ENCODE measurements at regions not wholly inside any gene's neighbourhood (a gene's known extent, or its start where the extent isn't known, plus 50 kb on each side); places are given as distances from the start of the nearest gene placed in this dataset.

DNA sequence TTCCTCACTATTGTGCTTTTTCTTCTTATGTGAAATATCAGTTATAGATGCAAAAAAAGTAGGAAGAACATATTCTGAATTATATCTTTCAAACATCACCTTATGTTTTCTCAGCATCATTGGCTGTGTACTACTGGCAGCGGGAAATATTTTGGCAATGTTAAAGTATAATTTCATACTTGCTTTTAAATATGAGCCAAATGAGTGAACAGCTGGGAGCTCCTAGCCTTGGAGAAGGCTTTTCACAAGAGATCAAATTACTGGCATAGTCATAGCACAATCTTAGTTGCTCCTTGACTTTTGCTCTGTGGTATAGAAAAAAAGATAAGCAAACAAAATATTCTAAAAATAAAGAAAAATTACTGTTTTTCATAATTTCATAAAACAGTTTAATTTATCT is 1575.8 kb upstream of the PABPC4L start:
- no peak overlapping the region for H3K4me3 ChIP-seq (ENCODE audit: low read depth, low read length)
- no peak for DNase-seq (ENCODE audit: low read depth)
- TF ChIP-seq, protein P1, sequence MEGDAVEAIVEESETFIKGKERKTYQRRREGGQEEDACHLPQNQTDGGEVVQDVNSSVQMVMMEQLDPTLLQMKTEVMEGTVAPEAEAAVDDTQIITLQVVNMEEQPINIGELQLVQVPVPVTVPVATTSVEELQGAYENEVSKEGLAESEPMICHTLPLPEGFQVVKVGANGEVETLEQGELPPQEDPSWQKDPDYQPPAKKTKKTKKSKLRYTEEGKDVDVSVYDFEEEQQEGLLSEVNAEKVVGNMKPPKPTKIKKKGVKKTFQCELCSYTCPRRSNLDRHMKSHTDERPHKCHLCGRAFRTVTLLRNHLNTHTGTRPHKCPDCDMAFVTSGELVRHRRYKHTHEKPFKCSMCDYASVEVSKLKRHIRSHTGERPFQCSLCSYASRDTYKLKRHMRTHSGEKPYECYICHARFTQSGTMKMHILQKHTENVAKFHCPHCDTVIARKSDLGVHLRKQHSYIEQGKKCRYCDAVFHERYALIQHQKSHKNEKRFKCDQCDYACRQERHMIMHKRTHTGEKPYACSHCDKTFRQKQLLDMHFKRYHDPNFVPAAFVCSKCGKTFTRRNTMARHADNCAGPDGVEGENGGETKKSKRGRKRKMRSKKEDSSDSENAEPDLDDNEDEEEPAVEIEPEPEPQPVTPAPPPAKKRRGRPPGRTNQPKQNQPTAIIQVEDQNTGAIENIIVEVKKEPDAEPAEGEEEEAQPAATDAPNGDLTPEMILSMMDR (IDR thresholded peaks at IDR 0.05; ENCODE audit: insufficient read depth, low read length) = no peak

DNA sequence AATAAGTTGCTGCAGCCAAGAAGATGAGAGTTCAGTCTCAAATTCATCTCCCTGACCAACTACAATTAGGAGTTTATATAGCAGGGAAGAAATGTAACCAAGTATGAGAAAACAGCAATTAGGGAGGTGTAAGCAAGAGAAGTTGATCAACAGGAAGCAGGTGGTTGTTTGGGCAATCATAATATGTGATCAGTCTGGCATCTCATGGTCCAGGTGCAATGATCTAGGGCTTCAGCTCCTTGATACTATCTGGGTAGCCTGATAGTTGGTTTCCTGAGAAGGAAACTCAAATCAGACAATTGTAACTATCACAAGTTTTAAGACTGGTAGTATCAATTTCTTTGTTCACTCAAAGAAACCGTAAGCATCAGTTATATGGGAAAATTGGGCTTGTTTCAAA is 1574.3 kb upstream of the PABPC4L start:
- DNase-seq (ENCODE audit: low read depth) = no peak
- TF ChIP-seq, protein P1 (IDR thresholded peaks at IDR 0.05; ENCODE audit: insufficient read depth, low read length) = no peak
- H3K4me3 ChIP-seq (ENCODE audit: low read depth, low read length) = no peak overlapping the region

DNA sequence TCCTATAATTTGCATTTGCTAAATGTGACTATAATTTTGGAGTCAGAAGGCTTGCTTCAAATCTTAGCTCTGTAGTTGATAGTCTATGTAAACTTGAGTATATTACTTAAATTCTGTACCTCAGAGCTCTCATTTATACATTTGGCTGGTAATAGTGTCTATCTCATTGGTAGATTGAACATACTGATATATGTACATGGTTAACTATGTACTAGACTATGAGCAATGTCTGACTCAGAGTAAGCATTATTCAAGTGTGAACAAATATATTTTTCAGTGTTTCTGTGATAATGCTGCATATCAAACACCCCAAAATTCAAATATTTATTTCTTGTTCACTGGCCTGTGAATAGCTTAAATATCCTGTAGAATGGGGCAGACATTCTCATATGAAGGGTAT is 1568.9 kb upstream of the PABPC4L start:
- no peak overlapping the region for H3K4me3 ChIP-seq (ENCODE audit: low read depth, low read length)
- no peak for DNase-seq (ENCODE audit: low read depth)
- TF ChIP-seq, protein P1 (IDR thresholded peaks at IDR 0.05; ENCODE audit: insufficient read depth, low read length) = no peak

DNA sequence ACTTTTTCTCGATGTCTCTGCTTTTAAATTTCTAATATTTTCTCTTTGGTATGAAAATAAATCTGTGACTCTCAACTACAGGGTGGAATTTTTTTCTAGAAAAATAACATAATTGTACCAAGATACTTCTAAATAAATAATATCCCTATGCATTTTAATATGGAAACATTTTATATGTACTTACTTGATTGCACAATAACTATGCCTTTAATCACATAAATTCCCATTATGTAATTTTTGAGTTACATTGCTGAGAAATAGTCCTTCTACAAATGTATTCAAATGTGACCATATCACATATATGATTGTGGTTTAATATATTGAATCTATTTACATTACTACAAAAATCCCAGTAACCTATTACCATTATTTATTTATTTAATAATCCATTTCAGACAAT is 1543.3 kb upstream of the PABPC4L start:
- no peak for DNase-seq (ENCODE audit: low read depth)
- H3K4me3 ChIP-seq (ENCODE audit: low read depth, low read length) = no peak overlapping the region
- TF ChIP-seq, protein P1 (IDR thresholded peaks at IDR 0.05; ENCODE audit: insufficient read depth, low read length) = no peak

DNA sequence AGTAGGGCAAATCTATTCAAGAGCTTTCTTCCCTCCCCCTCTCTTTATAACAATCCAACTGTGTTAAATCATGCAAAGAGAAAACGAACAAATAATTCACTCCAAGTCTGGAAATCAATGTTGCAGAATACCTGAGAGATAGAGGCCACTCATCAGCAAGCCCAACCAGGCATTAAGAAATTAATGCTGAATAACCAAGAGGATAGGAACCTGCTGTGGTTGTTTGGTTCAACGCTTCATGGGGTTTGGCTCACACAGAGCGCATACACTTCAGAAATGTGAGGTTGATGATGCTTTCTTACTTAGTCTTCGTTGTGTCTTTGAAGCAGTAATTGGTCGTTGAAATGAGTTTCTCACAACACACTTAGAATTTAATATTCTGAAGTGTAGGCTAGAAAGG is 1540.0 kb upstream of the PABPC4L start:
- DNase-seq (ENCODE audit: low read depth) = no peak
- TF ChIP-seq, protein P1 (IDR thresholded peaks at IDR 0.05; ENCODE audit: insufficient read depth, low read length) = no peak
- H3K4me3 ChIP-seq (ENCODE audit: low read depth, low read length) = no peak overlapping the region

DNA sequence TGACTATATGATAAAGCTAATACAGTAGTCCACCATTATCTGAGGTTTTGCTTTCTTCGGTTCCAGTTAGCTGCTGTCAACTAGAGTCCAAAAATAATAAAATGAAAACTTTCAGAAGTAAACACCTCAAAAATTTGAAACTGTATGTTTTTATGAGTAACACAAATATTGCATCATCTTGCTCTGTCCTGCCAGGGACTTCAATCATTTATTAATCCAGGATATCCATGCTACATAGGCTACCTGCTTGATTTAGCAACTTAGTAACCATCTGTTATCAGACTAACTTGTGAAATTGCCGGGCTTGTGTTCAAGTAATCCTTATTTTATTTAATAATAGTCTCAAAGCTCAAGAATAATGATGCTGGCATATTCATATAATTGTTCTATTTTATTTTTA is 1537.8 kb upstream of the PABPC4L start:
- H3K4me3 ChIP-seq (ENCODE audit: low read depth, low read length) = no peak overlapping the region
- TF ChIP-seq, protein P1 (IDR thresholded peaks at IDR 0.05; ENCODE audit: insufficient read depth, low read length) = no peak
- no peak for DNase-seq (ENCODE audit: low read depth)

DNA sequence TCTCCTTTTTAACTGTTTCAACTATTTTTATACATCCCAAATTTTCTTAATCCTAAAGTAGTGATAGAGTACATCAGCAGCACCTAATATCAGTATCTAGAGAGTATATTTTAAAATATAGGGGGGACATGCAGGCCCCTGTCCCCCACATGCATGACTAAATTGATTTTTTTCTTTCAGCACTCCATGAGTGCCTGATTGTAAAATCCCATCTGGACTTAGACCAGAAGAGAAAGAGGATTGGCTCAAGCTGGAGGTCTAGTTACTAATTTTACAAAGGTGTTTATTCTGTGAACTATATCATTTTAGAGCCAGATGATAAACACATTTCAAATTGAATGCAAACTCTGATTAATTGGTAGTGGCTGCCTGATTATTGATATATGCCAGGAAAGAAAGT is 1533.9 kb upstream of the PABPC4L start:
- no peak overlapping the region for H3K4me3 ChIP-seq (ENCODE audit: low read depth, low read length)
- no peak for DNase-seq (ENCODE audit: low read depth)
- TF ChIP-seq, protein P1 (IDR thresholded peaks at IDR 0.05; ENCODE audit: insufficient read depth, low read length) = no peak

All from fibroblast of the aortic adventitia (primary cell).